ENCODE measurements at regions not wholly inside any gene's neighbourhood (a gene's known extent, or its start where the extent isn't known, plus 50 kb on each side); places are given as distances from the start of the nearest gene placed in this dataset.

DNA sequence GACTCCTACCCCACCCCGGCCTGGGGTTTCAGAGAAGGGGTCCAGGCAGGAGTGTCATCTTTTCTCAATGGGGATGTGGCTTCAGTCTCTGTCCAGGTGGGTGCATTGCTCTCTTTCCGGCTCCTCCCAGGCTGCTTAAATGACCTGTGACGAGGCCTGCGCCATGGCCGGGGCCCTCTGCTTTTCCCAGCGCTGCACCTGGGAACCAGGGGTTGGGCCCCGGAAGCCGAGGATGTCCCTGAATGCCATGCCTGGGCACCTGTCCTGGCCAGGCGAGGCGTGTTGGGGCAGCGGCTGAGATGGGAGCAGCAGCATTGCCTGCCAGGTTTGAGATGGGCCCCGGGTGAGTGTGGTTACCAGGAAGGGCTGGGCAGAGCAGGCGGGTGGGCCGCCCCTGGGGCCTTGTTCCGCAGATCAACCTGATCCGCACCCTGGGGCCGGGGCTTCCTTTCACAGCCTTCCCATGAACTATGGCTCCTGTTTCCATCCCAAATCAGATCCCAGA, 147.4 kb downstream of the SEC14L1 start (continued):
- TF ChIP-seq, protein P1, sequence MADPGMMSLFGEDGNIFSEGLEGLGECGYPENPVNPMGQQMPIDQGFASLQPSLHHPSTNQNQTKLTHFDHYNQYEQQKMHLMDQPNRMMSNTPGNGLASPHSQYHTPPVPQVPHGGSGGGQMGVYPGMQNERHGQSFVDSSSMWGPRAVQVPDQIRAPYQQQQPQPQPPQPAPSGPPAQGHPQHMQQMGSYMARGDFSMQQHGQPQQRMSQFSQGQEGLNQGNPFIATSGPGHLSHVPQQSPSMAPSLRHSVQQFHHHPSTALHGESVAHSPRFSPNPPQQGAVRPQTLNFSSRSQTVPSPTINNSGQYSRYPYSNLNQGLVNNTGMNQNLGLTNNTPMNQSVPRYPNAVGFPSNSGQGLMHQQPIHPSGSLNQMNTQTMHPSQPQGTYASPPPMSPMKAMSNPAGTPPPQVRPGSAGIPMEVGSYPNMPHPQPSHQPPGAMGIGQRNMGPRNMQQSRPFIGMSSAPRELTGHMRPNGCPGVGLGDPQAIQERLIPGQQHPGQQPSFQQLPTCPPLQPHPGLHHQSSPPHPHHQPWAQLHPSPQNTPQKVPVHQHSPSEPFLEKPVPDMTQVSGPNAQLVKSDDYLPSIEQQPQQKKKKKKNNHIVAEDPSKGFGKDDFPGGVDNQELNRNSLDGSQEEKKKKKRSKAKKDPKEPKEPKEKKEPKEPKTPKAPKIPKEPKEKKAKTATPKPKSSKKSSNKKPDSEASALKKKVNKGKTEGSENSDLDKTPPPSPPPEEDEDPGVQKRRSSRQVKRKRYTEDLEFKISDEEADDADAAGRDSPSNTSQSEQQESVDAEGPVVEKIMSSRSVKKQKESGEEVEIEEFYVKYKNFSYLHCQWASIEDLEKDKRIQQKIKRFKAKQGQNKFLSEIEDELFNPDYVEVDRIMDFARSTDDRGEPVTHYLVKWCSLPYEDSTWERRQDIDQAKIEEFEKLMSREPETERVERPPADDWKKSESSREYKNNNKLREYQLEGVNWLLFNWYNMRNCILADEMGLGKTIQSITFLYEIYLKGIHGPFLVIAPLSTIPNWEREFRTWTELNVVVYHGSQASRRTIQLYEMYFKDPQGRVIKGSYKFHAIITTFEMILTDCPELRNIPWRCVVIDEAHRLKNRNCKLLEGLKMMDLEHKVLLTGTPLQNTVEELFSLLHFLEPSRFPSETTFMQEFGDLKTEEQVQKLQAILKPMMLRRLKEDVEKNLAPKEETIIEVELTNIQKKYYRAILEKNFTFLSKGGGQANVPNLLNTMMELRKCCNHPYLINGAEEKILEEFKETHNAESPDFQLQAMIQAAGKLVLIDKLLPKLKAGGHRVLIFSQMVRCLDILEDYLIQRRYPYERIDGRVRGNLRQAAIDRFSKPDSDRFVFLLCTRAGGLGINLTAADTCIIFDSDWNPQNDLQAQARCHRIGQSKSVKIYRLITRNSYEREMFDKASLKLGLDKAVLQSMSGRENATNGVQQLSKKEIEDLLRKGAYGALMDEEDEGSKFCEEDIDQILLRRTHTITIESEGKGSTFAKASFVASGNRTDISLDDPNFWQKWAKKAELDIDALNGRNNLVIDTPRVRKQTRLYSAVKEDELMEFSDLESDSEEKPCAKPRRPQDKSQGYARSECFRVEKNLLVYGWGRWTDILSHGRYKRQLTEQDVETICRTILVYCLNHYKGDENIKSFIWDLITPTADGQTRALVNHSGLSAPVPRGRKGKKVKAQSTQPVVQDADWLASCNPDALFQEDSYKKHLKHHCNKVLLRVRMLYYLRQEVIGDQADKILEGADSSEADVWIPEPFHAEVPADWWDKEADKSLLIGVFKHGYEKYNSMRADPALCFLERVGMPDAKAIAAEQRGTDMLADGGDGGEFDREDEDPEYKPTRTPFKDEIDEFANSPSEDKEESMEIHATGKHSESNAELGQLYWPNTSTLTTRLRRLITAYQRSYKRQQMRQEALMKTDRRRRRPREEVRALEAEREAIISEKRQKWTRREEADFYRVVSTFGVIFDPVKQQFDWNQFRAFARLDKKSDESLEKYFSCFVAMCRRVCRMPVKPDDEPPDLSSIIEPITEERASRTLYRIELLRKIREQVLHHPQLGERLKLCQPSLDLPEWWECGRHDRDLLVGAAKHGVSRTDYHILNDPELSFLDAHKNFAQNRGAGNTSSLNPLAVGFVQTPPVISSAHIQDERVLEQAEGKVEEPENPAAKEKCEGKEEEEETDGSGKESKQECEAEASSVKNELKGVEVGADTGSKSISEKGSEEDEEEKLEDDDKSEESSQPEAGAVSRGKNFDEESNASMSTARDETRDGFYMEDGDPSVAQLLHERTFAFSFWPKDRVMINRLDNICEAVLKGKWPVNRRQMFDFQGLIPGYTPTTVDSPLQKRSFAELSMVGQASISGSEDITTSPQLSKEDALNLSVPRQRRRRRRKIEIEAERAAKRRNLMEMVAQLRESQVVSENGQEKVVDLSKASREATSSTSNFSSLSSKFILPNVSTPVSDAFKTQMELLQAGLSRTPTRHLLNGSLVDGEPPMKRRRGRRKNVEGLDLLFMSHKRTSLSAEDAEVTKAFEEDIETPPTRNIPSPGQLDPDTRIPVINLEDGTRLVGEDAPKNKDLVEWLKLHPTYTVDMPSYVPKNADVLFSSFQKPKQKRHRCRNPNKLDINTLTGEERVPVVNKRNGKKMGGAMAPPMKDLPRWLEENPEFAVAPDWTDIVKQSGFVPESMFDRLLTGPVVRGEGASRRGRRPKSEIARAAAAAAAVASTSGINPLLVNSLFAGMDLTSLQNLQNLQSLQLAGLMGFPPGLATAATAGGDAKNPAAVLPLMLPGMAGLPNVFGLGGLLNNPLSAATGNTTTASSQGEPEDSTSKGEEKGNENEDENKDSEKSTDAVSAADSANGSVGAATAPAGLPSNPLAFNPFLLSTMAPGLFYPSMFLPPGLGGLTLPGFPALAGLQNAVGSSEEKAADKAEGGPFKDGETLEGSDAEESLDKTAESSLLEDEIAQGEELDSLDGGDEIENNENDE (IDR thresholded peaks at IDR 0.05; ENCODE audit: insufficient replicate concordance, low read length): no peak
- TF ChIP-seq EGR1 (IDR thresholded peaks at IDR 0.05; ENCODE audit: borderline replicate concordance, low read depth, low read length) (no peak), HDAC2 (IDR thresholded peaks at IDR 0.05; ENCODE audit: borderline replicate concordance in 1 of 2, low read depth in 2 of 2, low read length in 2 of 2) (no peak), POLR2AphosphoS5 (IDR thresholded peaks at IDR 0.05; ENCODE audit: low read depth, low read length) (no peak), ZNF274 (IDR thresholded peaks at IDR 0.05; ENCODE audit: borderline replicate concordance, extremely low read depth, low read length) (no peak), BCL11A (IDR thresholded peaks at IDR 0.05; ENCODE audit: low read depth in 2 of 2, low read length in 2 of 2) (no peak), SP1 (IDR thresholded peaks at IDR 0.05; ENCODE audit: low read depth, low read length) (no peak), TAF7 (optimal IDR thresholded peaks at IDR 0.05; ENCODE audit: borderline replicate concordance, low read depth, low read length) (no peak), SRF (IDR thresholded peaks at IDR 0.05; ENCODE audit: low read depth, low read length) (no peak), RXRA (IDR thresholded peaks at IDR 0.05; ENCODE audit: insufficient read depth, low read depth, low read length) (no peak), CBX8 (IDR thresholded peaks at IDR 0.05; ENCODE audit: borderline replicate concordance, low read depth, low read length) (no peak)
